Stimulated activated CD4-positive, alpha-beta T cell treated with anti-CD3 and anti-CD28 coated beads, Interleukin-1b, Interleukin-23, amount 100 ng/mL, for 48 hours (primary cell): ENCODE measurements at regions not wholly inside any gene's neighbourhood (a gene's known extent, or its start where the extent isn't known, plus 50 kb on each side); places are given as distances from the start of the nearest gene placed in this dataset.
"Not testable (repeated sequence)": the region's sequence is repeated elsewhere in the genome, so short reads cannot be mapped to it uniquely, and the experiment has no call there.

Experiments used
- DNase-seq: peaks from one replicate; pipeline ENCODE4 v3.0.0-alpha.2; 2020

DNA sequence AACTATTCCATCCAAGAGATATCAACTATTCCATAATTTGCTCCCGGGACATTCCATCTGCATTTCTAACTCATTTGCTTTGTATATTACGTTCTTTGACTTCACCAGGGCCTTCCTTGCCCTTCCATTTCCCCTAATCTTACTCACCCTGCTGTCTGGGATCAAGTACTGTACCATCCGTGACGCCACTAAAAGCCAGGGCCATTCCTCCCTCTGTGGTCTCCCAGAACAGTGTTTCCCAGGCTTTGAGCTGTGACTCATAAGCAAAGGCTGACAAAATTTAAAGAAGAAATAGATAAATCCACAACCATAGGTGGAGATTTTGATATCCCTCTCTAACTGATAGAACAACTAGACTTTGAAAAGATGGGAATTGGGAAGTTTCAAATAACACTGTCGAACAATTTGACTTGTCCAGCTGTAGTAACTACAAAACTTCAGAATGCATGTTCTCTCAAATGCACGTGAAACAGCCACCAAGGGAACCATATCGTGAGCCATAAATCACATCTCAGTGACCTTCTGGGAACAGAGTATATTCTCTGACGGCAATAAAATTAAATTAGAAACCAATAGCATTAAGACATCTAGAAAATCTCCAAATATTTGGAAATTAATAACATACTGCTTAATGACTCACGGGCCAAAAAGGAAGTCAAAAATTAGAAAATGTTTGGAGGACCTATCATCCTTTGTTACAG is 501.0 kb downstream of the SETD4 start:
- DNase-seq, result no peak

GRCh38 chr21:35556536-35556935 is 503.8 kb downstream of the SETD4 start:
- no peak for DNase-seq

GRCh38 chr21:35552483-35552882 is 503.4 kb upstream of the RUNX1 start:
- not testable (repeated sequence) for DNase-seq

DNA sequence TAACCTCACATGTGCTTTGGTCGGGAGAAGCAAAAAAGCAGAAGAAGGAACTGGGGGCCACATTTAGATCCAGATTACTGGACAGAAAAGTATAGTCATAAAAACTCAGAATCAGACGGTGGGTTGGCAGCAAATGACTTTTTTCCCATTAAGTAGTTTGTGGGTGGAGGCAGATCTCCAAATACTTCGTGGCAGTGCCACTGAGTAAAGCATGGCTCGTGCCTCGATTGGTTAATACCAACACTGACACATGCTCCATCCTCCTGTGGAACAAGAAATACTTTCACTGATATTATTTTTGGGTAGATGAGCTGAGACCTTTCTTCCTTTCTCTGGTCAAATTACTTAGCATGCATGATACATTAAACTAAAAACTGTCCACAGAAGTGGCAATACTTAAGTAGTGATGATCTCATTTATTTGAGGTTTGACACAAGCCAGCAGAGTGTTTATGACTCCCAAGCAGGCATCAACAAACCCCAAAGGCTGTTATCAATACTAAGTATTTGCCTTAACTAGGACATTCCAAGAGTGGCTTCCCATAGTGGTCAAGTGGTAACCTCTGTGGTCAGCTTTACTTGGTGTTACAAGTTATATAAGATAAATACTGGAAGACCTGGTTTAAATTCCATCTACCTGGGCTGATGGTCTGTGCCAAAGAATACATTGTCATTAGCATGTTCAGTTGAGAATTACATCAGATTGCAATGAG is 500.0 kb upstream of the RUNX1 start:
- DNase-seq, result no peak

- no peak for DNase-seq
These were observed 499.1 kb upstream of the RUNX1 start for GRCh38 chr21:35547946-35548774.

GRCh38 chr21:35543746-35544145 is 494.6 kb upstream of the RUNX1 start:
- no peak for DNase-seq

DNA sequence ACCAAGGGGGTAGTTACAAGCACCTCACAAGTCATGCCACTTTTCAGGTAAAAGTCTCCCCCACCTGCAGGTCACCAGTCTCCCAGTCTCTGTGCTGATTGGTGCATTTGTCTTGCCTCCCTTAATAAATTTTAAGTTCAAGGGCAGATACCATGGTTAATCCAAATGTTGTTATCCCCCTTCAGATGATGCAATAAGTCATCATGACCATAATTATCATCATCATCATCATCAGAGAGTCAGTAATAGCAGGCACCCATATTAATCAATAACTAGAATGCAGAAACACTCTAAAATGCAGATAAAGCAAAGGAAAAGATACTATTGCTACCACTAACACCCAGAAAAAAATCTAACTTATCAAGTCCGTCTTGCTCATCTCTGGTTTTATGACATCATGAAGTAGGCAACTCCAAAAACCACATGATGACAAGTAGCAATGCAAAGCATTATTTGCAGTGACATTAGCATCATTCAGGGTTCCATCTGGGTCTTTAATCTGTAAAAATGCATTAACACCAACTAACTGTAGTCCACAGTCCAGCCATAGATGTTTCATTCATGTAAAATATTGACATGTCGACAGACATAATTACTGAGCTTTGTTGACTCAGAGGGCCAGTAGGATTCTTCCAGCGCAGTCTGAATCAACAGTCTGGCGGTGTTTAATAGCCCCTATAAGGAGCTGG is 492.0 kb upstream of the RUNX1 start:
- no peak for DNase-seq

DNA sequence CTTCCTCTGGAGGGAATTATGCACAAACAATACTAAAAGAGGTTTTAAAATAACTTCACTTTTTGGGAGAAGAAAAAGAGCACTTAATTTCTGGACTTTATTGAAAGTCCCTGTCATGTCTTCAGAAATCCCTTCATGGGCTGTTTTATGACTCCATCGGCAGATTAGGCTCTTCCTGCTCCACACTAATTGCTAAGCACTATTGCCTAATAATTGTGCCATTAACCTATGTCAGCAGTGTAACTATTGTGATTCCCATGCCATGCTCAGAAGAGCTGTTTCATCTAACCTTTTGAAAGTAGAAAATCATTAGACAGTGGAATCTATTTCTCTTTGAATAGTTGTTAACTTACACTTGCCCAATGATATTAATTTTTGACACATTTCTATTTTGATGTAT is 489.3 kb upstream of the RUNX1 start:
- DNase-seq, result no peak

DNA sequence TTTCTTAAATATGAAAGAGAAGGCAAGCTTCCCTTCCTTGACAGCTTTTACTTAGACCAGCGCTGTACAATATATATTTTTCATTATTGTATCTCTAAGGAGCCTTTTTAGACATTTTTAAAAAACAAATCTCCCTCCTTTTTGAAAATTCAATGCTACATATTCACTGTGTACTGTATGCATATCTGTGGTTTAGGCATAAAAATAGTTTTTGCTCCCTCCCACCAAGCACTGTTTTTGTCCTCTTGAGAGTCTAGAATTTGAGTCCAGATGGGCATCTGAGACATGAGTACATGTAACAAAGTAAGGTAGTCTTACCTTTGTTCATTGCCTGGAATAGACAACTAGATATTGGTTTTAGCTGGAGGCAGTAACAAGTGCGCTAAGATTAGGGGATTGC is 488.5 kb upstream of the RUNX1 start:
- no peak for DNase-seq

DNA sequence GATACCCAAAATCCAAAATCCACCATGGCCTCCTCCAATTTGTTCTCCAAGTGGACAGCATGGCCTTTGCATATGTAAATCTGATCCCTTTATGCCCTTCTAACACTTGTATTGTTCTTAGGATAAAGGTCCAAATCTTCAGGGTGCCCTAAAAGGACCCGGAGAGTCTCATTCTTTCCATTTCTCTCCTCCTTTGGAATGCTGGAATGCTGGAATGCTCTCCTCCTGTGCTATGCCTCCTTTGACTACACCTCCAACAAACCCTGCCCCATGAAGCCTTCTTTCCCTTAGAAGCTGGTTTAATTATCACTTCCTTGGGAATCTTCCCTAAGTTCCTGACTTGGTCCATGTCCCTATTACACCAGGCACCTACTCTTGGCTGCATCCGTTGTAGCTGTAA is 484.8 kb upstream of the RUNX1 start:
- DNase-seq, result no peak

- DNase-seq, result no peak
These were observed 481.7 kb upstream of the RUNX1 start for GRCh38 chr21:35530766-35531165.

DNA sequence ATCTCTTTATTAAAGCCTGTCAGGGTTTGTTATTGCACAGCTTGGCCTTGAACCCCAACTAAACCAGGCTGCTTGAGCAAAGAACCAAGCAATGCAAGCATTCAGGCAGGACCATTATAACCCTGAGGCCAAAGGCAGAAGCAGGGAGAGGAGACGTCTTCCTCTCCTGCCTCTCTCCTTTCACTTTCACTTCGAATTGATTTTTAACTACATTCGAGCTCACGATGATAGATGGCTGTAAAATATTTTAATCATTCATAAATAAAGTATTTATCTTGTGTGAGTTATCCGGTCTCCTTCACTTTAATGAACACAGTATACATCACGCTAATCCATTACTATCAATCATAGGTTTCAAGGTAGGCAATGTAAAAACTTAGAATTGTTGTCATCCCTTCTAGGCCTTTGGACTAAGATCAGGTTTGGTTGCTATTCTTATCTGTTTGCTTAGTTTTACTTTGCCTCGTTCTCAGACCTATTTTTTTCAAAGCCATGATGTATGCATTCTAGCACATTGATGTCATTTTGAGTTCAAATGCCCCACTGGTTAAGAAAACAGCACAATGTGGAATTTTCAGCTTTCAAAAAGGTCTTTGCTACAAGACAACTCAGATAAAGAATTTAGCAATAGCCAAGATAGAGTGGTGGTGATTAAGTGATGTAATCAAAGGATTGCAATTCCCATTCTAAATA is 480.2 kb upstream of the RUNX1 start:
- no peak for DNase-seq

- DNase-seq, result peak; percentile 70
These were observed 479.3 kb upstream of the RUNX1 start for GRCh38 chr21:35528116-35529042.

DNA sequence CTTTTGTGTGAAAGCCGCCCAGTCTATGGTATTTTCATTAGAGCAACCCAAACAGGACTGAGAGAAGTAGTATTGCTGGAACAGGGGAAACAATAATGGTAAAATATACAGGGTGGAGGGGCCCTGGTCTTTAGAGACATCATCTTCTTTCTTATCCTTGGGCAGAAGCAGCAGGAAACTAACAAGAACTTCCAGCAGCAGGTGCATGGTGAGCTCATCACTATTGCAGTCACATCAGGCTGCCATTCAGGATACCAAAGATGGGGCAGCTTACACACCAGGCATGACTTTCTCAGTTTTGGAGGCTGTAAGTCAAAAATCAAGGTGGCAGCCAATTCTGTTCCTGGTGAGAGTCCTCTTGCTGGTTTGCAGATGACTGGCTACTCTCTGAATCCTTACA is 478.3 kb upstream of the RUNX1 start:
- no peak for DNase-seq

GRCh38 chr21:35525443-35525842 is 476.3 kb upstream of the RUNX1 start:
- peak; percentile 17 for DNase-seq

DNA sequence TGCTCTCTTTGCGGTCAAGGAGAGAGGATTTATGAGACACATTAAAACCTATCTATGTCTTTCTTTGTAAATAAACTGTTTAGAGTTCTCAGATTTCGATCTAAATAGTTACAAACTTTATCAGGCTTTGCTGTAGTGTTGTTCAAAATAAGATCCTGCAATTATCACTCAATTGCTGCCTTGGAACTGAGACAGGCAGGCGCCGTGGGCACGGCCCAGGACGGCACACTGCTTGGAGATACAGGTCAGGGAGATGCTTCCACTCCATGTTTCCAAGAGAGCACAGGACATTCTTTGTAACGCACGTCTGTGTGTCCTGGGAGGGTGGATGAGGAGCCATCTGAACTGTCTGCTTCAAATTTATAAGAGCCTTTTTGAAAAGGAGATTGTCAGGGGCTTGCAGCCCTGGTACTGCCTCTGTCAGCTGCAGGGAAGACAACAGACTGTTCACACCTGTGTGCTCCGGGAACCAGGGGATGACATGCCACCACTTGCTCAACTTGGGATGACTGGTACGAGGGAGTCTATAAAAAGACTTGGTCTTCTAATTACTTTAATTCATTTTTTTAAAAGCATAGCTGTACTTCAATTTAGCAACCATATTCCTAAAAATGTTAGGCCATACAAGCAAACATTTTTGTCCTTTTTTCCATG is 472.9 kb upstream of the RUNX1 start:
- no peak for DNase-seq

- DNase-seq, result no peak
These were observed 472.2 kb upstream of the RUNX1 start for GRCh38 chr21:35521293-35521692.

GRCh38 chr21:35520856-35521255 is 471.8 kb upstream of the RUNX1 start:
- DNase-seq, result no peak

- DNase-seq, result no peak
These were observed 471.2 kb upstream of the RUNX1 start for GRCh38 chr21:35520302-35520701.

DNA sequence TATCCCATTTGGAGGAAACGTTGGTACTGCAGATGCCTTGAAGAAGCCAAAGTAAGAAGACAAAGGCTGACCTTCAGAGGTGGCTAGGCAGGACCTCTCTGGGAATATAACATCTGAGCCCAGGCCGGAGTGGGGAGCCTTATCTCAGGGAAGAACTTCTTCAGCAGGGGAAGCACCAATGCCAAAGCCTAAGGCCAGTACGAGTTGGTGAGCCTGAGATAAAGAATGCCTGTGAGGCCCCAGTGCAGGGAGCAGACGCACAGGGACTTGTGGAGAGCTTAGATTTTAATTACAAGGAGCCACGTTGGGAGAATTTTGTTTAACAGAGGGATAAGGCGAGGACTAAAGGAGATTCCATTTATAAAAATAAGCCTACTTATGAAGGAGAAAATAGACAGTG is 468.8 kb upstream of the RUNX1 start:
- no peak for DNase-seq

DNA sequence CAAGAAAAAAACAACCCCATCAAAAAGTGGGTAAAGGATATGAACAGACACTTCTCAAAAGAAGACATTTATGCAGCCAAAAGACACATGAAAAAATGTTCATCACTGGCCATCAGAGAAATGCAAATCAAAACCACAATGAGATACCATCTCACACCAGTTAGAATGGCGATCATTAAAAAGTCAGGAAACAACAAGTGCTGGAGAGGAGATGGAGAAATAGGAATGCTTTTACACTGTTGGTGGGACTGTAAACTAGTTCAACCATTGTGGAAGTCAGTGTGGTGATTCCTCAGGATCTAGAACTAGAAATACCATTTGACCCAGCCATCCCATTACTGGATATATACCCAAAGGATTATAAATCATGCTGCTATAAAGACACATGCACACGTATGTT is 467.2 kb upstream of the RUNX1 start:
- DNase-seq, result not testable (repeated sequence)
